ENCODE measurements at regions not wholly inside any gene's neighbourhood (a gene's known extent, or its start where the extent isn't known, plus 50 kb on each side); places are given as distances from the start of the nearest gene placed in this dataset.

DNA sequence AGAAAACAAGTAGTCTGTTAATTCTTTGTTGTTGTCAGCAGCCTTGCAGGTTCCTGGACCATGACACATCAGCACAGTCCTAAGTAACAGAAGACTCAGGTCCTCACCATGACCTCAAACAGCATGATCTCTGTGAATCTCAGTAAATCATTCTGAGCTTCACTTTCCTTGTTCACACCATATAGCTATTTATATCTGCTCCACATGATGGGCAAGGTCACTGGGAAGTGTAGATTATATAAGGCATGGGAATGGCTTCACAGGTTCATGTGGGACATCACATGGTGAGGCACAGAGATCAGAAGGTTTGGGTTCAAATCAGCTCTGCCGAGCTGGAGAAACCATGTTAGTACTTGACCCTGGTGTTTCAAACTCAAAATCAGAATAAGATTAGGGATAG, 245.4 kb upstream of the SPTLC3 start:
- no peak for DNase-seq

GRCh38 chr20:12764053-12764452, 244.7 kb upstream of the SPTLC3 start:
- DNase-seq: no peak

DNA sequence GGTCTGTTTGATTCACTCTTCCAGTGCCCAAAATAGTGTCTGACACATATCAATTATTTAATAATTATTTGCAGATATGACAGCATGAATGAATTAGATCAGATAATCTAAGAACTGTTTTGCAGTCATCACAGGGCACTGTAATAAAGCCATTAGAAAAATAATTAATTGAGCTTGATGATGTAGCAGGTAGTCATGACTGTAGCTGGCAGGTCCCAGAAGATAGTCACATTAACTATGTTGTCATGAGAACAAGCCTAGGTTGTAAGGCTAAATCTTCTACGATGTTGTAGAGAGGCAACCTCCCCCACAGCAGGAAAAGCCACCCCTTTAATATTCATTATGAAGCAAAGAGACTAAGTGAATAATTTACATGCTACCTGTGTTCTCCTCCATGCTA, 243.9 kb upstream of the SPTLC3 start:
- DNase-seq: no peak

DNA sequence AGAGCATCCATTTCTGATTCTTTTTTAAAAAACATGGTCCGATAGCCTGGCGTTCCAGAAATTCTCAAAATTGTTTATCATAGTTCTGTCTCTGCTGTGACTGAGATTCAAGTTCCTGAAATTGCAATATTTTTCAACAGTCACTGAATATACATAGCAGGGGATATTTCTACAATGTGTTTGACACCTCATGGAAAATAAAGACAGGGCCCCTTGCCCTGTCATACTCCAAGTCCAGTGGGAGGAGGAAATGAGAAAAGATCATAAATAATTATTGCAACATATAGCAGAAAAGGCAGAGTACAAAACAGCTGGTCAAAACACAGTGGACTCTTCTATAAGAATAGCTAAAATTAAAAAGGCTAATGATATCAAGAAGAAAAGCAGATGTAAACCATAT, 234.8 kb upstream of the SPTLC3 start:
- DNase-seq: no peak

DNA sequence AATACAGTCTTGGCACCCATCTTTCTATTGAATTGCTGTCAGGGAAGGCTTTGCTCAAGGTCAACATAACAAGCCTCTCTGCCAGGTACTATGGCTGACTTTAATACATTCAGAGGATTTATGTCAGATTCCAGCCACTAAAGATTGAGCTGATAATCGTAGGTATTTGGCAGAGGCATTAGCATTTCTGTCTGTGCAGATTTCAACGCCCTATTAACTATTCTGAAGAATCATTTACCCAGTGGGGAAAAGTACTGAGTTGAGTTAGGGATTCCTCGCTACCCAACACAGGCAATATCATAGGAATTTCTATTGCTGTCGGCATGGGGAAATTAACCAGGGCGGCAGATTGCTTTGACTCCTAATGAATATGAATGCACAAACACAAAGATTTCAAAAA, 233.7 kb upstream of the SPTLC3 start:
- no peak for DNase-seq

GRCh38 chr20:12777016-12777415, 231.8 kb upstream of the SPTLC3 start:
- DNase-seq: no peak

GRCh38 chr20:12786276-12786675, 222.5 kb upstream of the SPTLC3 start:
- no peak for DNase-seq

DNA sequence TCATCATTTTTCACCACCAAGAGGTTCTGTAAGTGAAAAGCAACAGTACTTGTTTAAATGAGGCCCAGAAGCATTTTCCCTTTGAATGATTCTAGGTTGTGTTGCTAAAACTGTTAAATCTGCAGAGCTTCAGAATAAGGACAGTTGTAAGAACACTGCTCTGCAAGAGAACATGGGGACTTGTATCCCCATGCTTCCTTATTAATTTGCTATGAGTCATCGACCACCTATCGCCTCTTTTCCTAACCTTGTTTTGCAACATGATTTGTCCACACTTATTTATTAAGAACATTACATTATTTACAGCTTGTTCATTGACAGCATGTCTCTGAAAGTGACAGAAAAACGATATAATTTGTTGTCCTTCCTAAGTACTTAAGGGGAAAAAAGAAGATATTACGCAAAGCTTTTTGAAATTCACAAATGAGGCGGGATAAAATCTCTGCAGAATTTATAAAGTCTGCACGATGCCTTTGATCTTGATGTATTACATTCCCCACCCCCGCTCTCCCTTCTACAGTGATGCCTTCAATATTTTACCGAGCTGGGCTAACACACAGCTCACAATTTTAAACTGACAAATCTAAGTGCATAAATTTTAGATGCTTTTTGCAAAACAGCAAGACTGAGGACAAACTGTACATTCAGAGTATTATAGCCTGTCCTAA, 220.0 kb upstream of the SPTLC3 start:
- no peak for DNase-seq

DNA sequence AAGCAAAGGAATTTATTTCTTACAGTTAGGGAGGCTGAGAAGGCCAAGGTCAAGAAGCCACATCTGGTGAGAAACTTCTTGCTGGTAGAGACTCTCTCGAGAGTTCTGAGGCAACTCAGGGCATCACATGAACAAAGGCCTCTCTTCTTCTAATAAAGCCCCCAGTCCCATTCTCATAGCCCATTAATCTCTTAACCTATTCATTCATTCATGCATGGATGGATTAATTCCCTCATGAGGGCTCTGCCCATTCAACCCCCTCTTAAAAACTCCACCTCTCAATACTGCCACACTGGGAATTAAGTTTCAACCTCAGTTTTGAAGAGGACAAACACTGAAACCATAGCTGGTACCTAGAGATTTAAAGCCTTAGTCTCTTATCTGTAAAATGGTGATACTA, 217.9 kb upstream of the SPTLC3 start:
- DNase-seq: no peak

- no peak for DNase-seq
Observed at GRCh38 chr20:12798286-12798685, 210.5 kb upstream of the SPTLC3 start.

- DNase-seq: no peak
Observed at GRCh38 chr20:12808006-12808567, 200.7 kb upstream of the SPTLC3 start.

GRCh38 chr20:12815231-12815768, 193.5 kb upstream of the SPTLC3 start:
- no peak for DNase-seq

- no peak for DNase-seq
Observed at GRCh38 chr20:12815778-12816408, 192.9 kb upstream of the SPTLC3 start.

- DNase-seq: no peak
Observed at GRCh38 chr20:12821249-12821648, 187.5 kb upstream of the SPTLC3 start.

- DNase-seq: no peak
Observed at GRCh38 chr20:12823734-12824133, 185.0 kb upstream of the SPTLC3 start.

DNA sequence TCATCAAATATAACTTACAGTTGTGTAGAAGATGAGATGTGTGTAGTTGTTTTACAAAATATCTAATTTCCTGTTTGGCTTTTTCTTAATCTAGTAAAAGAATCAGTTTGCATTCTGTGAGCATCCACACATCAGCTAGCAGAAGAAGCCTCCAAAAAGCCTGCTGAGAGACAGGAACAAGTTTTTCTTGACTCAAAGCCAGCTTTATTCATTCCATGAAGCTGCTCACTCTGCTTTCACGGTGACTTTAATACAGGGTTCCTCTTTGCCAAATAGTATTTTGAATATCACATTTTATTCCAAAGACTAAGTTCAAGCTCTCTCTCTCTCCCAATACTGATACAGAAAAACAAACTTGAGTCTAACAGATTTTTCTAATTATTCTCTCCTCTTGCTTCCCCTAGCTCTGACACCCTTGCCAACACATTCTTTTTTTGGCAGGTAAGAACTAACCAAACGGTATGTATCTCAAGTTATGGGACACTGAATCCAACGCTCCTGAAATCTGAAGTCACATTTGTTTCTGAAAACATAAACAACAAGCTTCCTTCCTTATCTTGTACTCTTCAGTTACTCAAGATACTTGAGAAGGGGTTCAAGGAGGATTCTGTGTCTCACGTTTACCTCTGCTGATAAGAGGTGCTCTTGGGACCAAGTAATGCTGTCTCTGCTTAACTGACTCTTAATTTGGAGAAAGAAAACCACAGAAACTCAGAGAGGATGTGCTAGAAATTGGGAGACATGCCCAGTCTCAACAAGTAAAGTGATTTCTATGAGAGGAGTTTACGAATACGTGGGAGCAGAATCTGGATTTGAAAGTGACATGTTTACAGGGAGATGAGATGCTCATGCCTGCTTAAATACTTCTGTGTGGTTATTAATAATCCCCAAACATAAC, 184.2 kb upstream of the SPTLC3 start:
- DNase-seq: no peak

- no peak for DNase-seq
Observed at GRCh38 chr20:12825226-12825595, 183.6 kb upstream of the SPTLC3 start.

DNA sequence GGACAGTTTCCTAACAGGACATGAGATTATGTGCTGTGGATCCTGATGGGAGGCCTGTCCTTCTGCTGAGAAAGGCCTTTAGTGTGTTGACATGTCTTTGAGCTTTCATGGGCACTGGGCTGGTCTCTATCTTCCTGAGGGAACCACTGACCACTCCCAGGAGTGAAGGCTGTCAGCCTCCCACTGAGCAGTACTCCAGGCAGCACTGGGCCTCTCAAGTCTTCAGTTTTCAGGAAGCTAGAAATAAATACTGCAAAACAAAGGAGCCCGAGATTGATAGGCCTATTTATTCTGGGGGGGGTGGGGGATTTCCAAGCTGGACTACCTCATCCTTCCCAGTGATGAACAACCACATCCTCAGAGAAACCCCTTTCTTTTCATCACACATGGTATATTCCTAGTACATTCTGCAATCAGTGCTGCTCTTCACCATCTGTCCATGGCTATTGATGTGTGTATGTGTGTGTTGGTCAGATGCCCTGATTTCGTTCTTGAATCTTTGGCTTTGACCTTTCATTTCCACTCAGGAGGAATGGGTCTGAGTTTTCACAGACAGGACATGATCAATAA, 180.9 kb upstream of the SPTLC3 start:
- no peak for DNase-seq

GRCh38 chr20:12829170-12829569, 179.6 kb upstream of the SPTLC3 start:
- DNase-seq: no peak

GRCh38 chr20:12833861-12834260, 174.9 kb upstream of the SPTLC3 start:
- no peak for DNase-seq

DNA sequence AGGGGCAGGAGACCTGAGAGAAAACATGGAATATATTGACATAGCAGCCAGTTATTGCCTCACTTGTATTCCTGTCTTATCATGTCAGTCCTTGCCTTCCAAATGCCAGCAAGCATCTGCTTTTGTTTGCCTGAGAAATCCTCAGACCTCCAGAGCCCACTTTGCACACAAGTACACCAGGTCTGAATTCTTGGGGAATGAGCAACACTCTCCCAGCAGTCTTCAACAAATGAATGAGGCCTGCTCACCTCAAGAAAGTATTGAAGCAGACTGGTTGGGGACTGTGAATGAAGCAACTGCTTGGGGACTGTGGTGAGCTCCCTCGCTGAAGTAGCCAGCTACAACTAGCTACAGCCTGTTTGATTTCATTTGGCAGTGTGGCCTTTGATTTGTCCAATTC, 172.8 kb upstream of the SPTLC3 start:
- DNase-seq: no peak

GRCh38 chr20:12837646-12838045, 171.1 kb upstream of the SPTLC3 start:
- no peak for DNase-seq

DNA sequence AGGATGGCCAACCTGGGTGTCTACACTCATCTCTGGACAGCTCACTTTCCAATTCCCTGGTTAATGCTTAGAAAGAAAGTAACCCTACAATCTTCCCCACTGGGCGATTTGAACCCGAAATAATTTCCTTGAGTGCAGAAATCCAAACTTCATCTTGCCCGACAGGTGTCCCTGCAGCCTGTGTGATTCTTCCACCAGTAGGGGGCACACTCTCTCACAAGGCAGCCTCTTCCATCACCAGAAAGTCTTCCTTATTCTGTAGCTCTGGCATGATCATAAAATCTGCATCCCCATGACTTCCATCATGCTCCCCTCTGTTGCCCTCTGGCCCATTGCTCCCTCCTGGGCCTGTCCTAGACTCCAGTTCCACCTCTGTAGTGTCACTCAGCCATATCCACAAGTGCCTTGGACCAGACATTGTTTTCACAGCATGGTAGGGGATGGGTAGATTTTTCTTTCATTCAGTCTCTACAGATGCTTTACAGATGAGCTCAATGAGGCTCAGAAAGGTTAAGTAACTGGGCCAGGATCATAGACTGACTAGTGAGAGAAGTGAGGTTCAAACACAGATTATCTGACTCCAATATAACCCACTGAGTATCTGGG, 170.4 kb upstream of the SPTLC3 start:
- DNase-seq: no peak
